ENCODE measurements at regions not wholly inside any gene's neighbourhood (a gene's known extent, or its start where the extent isn't known, plus 50 kb on each side); places are given as distances from the start of the nearest gene placed in this dataset.

DNA sequence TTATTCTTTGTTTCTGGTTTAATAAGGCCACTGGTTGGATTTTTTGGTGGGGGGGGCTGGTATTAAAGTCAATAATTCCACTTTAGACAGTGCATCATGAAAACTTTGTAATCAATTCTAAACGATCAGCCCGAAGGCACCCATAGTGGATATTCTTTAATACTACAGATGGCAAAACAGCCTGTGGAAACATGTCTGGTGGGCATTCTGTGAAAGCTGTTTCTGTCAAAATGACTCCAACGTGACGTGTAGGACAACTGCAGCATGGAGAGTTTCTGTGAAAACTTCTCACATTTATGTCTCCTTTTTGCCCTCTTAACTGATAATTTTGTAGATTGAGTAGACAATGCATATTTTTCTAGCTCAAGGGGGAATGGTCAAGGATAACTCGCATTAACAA lies 185.8 kb upstream of the FLRT2 start:
- TF ChIP-seq SIN3A (IDR thresholded peaks at IDR 0.05; ENCODE audit: borderline replicate concordance, insufficient read depth, low read length) = no peak
- TF ChIP-seq TAF1 (IDR thresholded peaks at IDR 0.05; ENCODE audit: borderline replicate concordance, insufficient read depth, low read length) = no peak
- no peak for TF ChIP-seq POLR2AphosphoS5 (IDR thresholded peaks at IDR 0.05; ENCODE audit: low read depth, low read length)
- TF ChIP-seq FOXP2 (optimal IDR thresholded peaks at IDR 0.05; ENCODE audit: borderline replicate concordance, extremely low read depth, extremely low read length, insufficient read depth) = no peak
- TF ChIP-seq REST (IDR thresholded peaks at IDR 0.05; ENCODE audit: insufficient read depth in 1 of 2, low read depth in 2 of 2, low read length in 2 of 2) = no peak

GRCh38 chr14:85344847-85345570 lies 184.9 kb upstream of the FLRT2 start:
- no peak for TF ChIP-seq POLR2AphosphoS5 (IDR thresholded peaks at IDR 0.05; ENCODE audit: low read depth, low read length)
- no peak for TF ChIP-seq FOXP2 (optimal IDR thresholded peaks at IDR 0.05; ENCODE audit: borderline replicate concordance, extremely low read depth, extremely low read length, insufficient read depth)
- no peak for TF ChIP-seq TAF1 (IDR thresholded peaks at IDR 0.05; ENCODE audit: borderline replicate concordance, insufficient read depth, low read length)
- no peak for TF ChIP-seq REST (IDR thresholded peaks at IDR 0.05; ENCODE audit: insufficient read depth in 1 of 2, low read depth in 2 of 2, low read length in 2 of 2)
- TF ChIP-seq SIN3A (IDR thresholded peaks at IDR 0.05; ENCODE audit: borderline replicate concordance, insufficient read depth, low read length) = no peak

- TF ChIP-seq SIN3A (IDR thresholded peaks at IDR 0.05; ENCODE audit: borderline replicate concordance, insufficient read depth, low read length) (no peak), FOXP2 (optimal IDR thresholded peaks at IDR 0.05; ENCODE audit: borderline replicate concordance, extremely low read depth, extremely low read length, insufficient read depth) (no peak), POLR2AphosphoS5 (IDR thresholded peaks at IDR 0.05; ENCODE audit: low read depth, low read length) (no peak), REST (IDR thresholded peaks at IDR 0.05; ENCODE audit: insufficient read depth in 1 of 2, low read depth in 2 of 2, low read length in 2 of 2) (no peak), TAF1 (IDR thresholded peaks at IDR 0.05; ENCODE audit: borderline replicate concordance, insufficient read depth, low read length) (no peak)
Measured at GRCh38 chr14:85350667-85351066, 179.3 kb upstream of the FLRT2 start.

DNA sequence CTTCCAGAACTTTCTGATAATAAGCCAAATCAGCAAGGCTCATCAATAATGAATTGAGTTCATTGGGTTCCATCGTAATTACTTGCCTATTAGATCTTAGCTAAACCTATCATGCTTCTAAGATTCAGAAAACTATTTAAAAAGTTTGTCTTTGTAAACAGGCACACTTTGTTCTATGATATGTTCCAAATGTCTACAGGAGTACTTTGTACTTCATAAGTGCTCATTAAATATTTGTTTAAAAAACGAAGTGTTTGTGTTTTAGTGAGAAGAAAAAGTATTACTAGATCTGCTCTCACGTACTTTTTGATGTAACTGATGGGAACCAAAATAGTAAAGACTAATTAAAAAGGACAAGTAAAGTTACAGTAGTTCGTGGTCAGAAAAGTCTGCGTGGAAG lies 172.8 kb upstream of the FLRT2 start:
- TF ChIP-seq SIN3A (IDR thresholded peaks at IDR 0.05; ENCODE audit: borderline replicate concordance, insufficient read depth, low read length) (no peak), REST (IDR thresholded peaks at IDR 0.05; ENCODE audit: insufficient read depth in 1 of 2, low read depth in 2 of 2, low read length in 2 of 2) (no peak), FOXP2 (optimal IDR thresholded peaks at IDR 0.05; ENCODE audit: borderline replicate concordance, extremely low read depth, extremely low read length, insufficient read depth) (no peak), POLR2AphosphoS5 (IDR thresholded peaks at IDR 0.05; ENCODE audit: low read depth, low read length) (no peak), TAF1 (IDR thresholded peaks at IDR 0.05; ENCODE audit: borderline replicate concordance, insufficient read depth, low read length) (no peak)
